ENCODE measurements at regions not wholly inside any gene's neighbourhood (a gene's known extent, or its start where the extent isn't known, plus 50 kb on each side); places are given as distances from the start of the nearest gene placed in this dataset.

- TF ChIP-seq MGA (IDR thresholded peaks at IDR 0.05): no peak
- TF ChIP-seq ARNT (IDR thresholded peaks at IDR 0.05): no peak
These were observed 278.7 kb upstream of the PWP1 start (continued) for GRCh38 chr12:107406932-107407331.
